HG02642 (cell line): ENCODE measurements at regions not wholly inside any gene's neighbourhood (a gene's known extent, or its start where the extent isn't known, plus 50 kb on each side); places are given as distances from the start of the nearest gene placed in this dataset.

Source experiments
- ATAC-seq: cut with Tn5 transposase; IDR thresholded peaks from one replicate; pipeline ENCODE4 v1.9.1; 2021; ENCODE audit warnings: mild to moderate bottlenecking; ENCODE audit not compliant: unreplicated experiment, poor library complexity

GRCh38 chr15:35596285-35596684 is 50.3 kb upstream of the DPH6 start:
- no peak for ATAC-seq

GRCh38 chr15:35602836-35603235 is 56.9 kb upstream of the DPH6 start:
- ATAC-seq, result peak; percentile 25

- ATAC-seq, result peak; percentile 84
Measured at GRCh38 chr15:35603301-35603700, 57.3 kb upstream of the DPH6 start.

DNA sequence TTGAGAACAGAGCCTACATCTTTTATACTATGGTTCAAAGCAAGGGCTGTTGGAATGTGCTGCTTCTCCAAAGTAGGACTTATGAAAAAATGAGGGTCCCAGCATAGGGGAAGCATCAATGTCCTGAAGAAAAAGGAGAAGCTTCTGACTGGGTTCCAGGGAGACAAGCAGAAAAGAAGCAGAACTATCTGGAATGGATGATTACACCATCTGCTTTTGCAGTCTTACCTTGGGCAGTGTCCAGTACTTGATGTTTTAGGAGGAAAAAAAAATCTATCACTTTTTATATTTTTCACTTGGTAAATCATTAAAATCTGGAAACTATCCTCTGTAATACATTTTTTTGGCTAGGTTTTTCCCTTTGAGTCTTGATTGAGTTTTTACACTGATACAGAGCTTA is 57.9 kb upstream of the DPH6 start:
- ATAC-seq, result no peak

GRCh38 chr15:35605764-35606449 is 59.9 kb upstream of the DPH6 start:
- no peak for ATAC-seq

- ATAC-seq, result no peak
Measured at GRCh38 chr15:35606450-35606779, 60.5 kb upstream of the DPH6 start.

- ATAC-seq, result no peak
Measured at GRCh38 chr15:35616498-35617271, 70.7 kb upstream of the DPH6 start.

GRCh38 chr15:35618260-35619188 is 72.6 kb upstream of the DPH6 start:
- no peak for ATAC-seq

DNA sequence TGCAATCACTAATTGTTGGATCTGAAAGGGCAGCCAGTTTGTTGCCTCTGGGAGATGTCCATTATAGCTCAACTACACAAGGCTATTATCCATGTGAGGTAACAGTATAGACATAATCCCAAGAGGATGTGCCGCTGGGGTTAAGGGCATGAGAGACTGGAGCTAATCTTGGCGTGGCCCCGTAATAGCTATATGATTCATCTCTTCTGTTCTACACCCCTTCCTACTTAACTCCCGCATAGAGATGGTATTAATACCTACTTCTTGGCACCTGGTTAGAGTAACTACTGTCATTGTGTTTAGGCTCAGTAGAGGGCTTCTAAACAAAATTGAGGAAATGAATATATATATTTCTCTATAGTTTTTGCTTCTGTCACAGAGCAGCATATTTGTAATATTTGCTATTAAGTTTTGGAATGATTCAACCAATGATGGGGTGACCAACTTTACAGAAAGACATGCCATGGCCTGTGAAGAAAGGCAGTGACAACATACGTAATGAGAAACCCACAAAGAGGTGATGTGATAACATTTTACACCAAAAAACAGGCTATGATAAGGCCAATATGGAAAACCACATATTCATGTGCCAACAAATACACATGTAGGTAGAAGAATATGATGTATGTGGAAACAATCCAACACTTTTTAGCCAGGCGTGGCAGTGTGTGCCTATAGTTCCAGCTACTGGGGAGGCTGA is 76.8 kb upstream of the DPH6 start:
- no peak for ATAC-seq

DNA sequence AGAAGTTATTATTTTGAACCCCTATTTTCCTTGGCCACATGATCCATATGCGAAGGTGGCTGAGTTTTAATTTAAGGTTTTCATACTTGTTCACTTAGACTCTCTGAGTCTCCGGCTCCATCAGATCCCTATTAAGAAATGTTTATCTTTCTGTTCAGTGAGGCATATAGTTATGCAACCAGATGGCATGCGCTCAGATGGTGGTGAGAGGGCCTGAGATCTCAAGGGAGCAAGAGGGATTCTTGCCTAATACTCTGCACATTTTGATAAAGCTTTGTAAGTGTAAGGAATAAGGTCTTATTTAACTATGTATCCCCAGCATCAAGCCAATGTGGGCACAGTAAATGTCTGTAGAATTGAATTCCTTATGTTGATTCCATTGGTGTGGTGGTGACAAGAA is 78.9 kb upstream of the DPH6 start:
- ATAC-seq, result no peak

- ATAC-seq, result no peak
Measured at GRCh38 chr15:35626571-35627318, 80.8 kb upstream of the DPH6 start.

DNA sequence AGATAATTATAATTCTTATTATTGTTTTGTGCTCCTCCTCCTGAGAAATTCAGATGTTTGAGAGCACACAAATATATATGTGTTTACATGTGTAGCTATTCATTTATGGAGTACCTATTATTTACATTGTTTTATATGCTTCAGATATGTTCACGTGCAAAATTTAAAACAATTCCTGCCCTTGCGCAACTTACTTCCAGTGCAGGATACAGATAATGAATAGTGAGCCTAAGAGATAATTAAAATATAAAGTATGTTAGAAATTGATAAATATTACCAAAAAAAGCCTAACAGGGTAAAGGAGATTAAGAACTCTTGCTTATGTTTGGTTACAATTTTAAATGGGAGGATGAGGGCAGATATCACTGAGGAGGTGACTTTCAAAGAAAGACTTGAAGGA is 81.7 kb upstream of the DPH6 start:
- ATAC-seq, result no peak

GRCh38 chr15:35629766-35630165 is 83.8 kb upstream of the DPH6 start:
- ATAC-seq, result no peak

- ATAC-seq, result no peak
Measured at GRCh38 chr15:35630532-35630931, 84.6 kb upstream of the DPH6 start.

- no peak for ATAC-seq
Measured at GRCh38 chr15:35630985-35631384, 85.0 kb upstream of the DPH6 start.

DNA sequence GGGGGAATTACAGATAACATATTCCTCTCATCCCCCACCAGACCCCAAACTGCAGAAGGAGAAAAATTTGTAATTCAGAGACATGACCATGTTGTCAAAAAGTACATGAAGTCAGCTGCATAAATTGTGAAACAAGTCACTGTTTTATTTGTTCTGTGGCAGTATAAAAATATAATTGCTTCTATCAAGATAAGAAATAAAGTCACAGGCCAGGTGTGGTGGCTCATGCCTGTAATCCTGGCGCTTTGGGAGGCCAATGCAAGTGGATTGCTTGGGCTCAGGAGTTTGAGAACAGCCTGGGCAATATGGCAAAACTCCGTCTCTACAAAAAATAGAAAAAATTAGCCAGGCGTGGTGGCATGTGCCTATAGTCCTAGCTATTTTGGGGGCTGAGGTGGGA is 87.7 kb upstream of the DPH6 start:
- ATAC-seq, result no peak

- no peak for ATAC-seq
Measured at GRCh38 chr15:35646790-35647189, 100.8 kb upstream of the DPH6 start.

- ATAC-seq, result no peak
Measured at GRCh38 chr15:35647303-35647702, 101.3 kb upstream of the DPH6 start.

- ATAC-seq, result no peak
Measured at GRCh38 chr15:35648941-35649340, 103.0 kb upstream of the DPH6 start.

GRCh38 chr15:35649575-35649974 is 103.6 kb upstream of the DPH6 start:
- no peak for ATAC-seq
